Coronary artery (tissue), 2 donors: ENCODE measurements at regions not wholly inside any gene's neighbourhood (a gene's known extent, or its start where the extent isn't known, plus 50 kb on each side); places are given as distances from the start of the nearest gene placed in this dataset.

Source experiments
- DNase-seq: peaks from one replicate; pipeline ENCODE4 v3.0.0-alpha.2; 2017; ENCODE audit warnings: low spot score
- H3K27ac ChIP-seq, 2 donors: fragments of 200-600 bp; sonication (generic); one replicate each; pipeline ENCODE4 v1.5.1; 2016 to 2019
- H3K4me3 ChIP-seq: fragments of 200-600 bp; sonication (generic); 2 replicates; pipeline ENCODE4 v1.5.1; 2016; ENCODE audit warnings: mild to moderate bottlenecking, moderate library complexity
- CTCF ChIP-seq: fragments of 200-600 bp; sonication (generic); IDR thresholded peaks from one replicate; pipeline ENCODE4 v1.5.1; 2019; ENCODE audit warnings: antibody characterized with exemption

GRCh38 chr13:63075126-63075525 is 1659.5 kb upstream of the PCDH20 start:
- DNase-seq, result no peak
- H3K27ac ChIP-seq, result no peak overlapping the region
- TF ChIP-seq CTCF, result no peak
- no peak overlapping the region for H3K4me3 ChIP-seq

- no peak overlapping the region for H3K4me3 ChIP-seq
- DNase-seq, result no peak
- no peak for TF ChIP-seq CTCF
- no peak overlapping the region for H3K27ac ChIP-seq
Observed at GRCh38 chr13:63050287-63050686, 1634.6 kb upstream of the PCDH20 start.

GRCh38 chr13:63048653-63049052 is 1633.0 kb upstream of the PCDH20 start:
- Histone ChIP-seq H3K4me3 (no peak overlapping the region), H3K27ac (no peak overlapping the region)
- TF ChIP-seq CTCF, result no peak
- DNase-seq, result no peak

- Histone ChIP-seq H3K27ac (no peak overlapping the region), H3K4me3 (no peak overlapping the region)
- DNase-seq, result no peak
- TF ChIP-seq CTCF, result no peak
Observed at GRCh38 chr13:63044589-63045313, 1629.1 kb upstream of the PCDH20 start.

- no peak for TF ChIP-seq CTCF
- Histone ChIP-seq H3K4me3 (no peak overlapping the region), H3K27ac (no peak overlapping the region)
- DNase-seq, result no peak
Observed at GRCh38 chr13:63042686-63043085, 1627.0 kb upstream of the PCDH20 start.

- no peak overlapping the region for H3K27ac ChIP-seq
- TF ChIP-seq CTCF, result no peak
- DNase-seq, result no peak
- no peak overlapping the region for H3K4me3 ChIP-seq
Observed at GRCh38 chr13:63041640-63042414, 1626.2 kb upstream of the PCDH20 start.
